ENCODE measurements at regions not wholly inside any gene's neighbourhood (a gene's known extent, or its start where the extent isn't known, plus 50 kb on each side); places are given as distances from the start of the nearest gene placed in this dataset.
"Not testable (repeated sequence)": the region's sequence is repeated elsewhere in the genome, so short reads cannot be mapped to it uniquely, and the experiment has no call there.

DNA sequence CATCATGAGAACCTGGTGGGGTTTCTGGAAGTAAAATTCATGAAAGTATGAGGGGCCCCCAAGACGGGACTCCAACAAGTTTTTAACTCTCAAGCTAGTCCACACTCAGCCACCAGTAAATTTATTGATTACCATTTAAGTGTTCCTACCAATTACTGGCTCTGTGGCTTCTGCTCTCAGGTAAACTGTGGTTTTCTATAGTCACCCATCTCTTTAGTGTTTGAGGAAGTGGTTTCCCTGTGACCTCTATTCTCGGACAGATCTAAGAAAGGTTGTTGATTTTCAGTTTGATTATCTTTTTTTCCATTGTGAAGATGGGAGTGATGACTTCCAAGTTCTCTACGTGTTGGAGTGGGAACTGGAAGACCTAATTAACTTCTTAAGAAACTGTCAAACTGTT lies 869.6 kb downstream of the CDY1 start:
- H3K9me3 ChIP-seq (replicated peaks); H3K4me1 ChIP-seq (replicated peaks); DNase-seq (ENCODE audit: low read depth in 1 of 2, low spot score in 2 of 2); H3K36me3 ChIP-seq; H3K4me3 ChIP-seq; H3K27me3 ChIP-seq (replicated peaks); H3K27ac ChIP-seq: not testable (repeated sequence)

DNA sequence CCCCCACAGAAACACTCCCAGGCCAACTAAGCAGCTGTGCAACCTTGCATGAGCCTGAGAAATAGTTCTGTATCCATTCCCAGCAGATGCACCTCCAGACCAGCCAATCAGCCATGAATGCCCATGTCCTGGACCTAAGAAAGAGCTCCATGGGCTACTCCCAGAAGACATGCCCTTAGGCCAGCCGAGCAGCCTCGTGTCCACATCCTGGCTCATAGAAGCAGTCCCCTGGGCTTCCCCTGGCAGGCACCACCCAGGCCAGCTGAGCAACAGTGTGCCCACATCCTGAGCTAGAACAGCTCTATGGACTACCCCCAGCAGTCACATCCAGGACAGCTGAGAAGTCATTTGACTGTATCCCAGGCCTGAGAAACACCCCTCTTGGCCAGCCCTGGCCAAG lies 899.5 kb downstream of the CDY1 start:
- not testable (repeated sequence) for DNase-seq (ENCODE audit: low read depth in 1 of 2, low spot score in 2 of 2)

GRCh38 chrY:26555015-26555414 lies 933.1 kb downstream of the CDY1 start:
- H3K27me3 ChIP-seq (replicated peaks), result no peaks in the 10 kb centered on the region
- H3K36me3 ChIP-seq, result no peaks in the 10 kb centered on the region
- no peak overlapping the region for H3K4me3 ChIP-seq
- DNase-seq (ENCODE audit: low read depth in 1 of 2, low spot score in 2 of 2), result no peak
- no peaks in the 10 kb centered on the region for H3K4me1 ChIP-seq (replicated peaks)
- no peaks in the 10 kb centered on the region for H3K9me3 ChIP-seq (replicated peaks)
- no peak overlapping the region for H3K27ac ChIP-seq

More for the DNA sequence above, 899.5 kb downstream of the CDY1 start:
- H3K36me3 ChIP-seq; H3K4me3 ChIP-seq; H3K9me3 ChIP-seq (replicated peaks); H3K27ac ChIP-seq; H3K4me1 ChIP-seq (replicated peaks); H3K27me3 ChIP-seq (replicated peaks): not testable (repeated sequence)

DNA sequence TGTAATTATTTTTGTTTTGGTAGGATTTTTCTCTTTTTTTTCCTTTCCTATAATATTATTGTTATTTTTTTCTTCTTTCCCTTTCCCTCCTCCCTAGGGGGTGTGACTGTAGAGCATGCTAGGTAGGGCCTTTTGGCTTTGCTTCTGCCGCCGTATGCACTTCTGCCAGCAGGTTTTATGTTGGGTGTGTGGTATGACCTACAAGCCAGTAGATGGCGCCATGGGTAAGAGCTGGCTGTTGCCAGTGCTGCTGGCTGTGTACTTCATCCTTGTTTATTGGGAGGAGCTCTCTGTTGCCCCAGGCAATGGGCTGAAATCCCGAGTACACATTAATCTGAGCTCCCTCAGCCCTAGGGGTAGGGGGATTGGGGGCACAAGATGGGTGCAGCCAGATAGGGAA lies 941.1 kb downstream of the CDY1 start:
- DNase-seq (ENCODE audit: low read depth in 1 of 2, low spot score in 2 of 2), result peak in 1 of 2 experiments; percentile 0
- not testable (repeated sequence) for H3K27me3 ChIP-seq (replicated peaks); H3K27ac ChIP-seq; H3K9me3 ChIP-seq (replicated peaks); H3K4me1 ChIP-seq (replicated peaks); H3K4me3 ChIP-seq; H3K36me3 ChIP-seq
